ENCODE measurements at regions not wholly inside any gene's neighbourhood (a gene's known extent, or its start where the extent isn't known, plus 50 kb on each side); places are given as distances from the start of the nearest gene placed in this dataset.

DNA sequence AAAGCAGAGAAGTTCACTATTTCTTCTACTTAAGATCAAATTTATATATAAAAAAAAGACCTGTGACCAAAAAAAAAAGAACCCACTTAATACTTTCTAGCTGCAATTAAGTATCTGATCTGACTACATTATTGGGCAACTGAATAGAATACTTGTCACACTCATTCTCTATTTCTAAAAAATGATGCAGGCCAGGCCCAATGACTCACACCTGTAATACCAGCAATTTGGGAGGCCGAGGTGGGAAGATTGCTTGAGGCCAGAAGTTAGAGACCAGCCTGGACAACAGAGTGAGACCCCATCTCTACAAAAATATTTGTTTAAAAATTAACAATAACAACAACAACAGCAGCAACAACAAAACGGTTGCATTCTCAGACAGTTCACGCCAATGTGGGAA lies 108.8 kb upstream of the BMP2K start:
- no peak overlapping the region for H3K4me3 ChIP-seq (replicated peaks; ENCODE audit: insufficient read depth, low read length)

GRCh38 chr4:78667764-78668163 lies 108.4 kb upstream of the BMP2K start:
- Histone ChIP-seq H3K27me3 (ENCODE audit: insufficient read depth, poor library complexity, severe bottlenecking) (no peaks in the 10 kb centered on the region), H3K4me3 (replicated peaks; ENCODE audit: insufficient read depth, low read length) (no peak overlapping the region), H3K27ac (replicated peaks) (peak overlapping the region; percentile 55)
- DNase-seq (ENCODE audit: low read depth in 1 of 2, low spot score in 1 of 2) = peak in 1 of 2 experiments; percentile 29
- TF ChIP-seq SPI1 (IDR thresholded peaks at IDR 0.05; ENCODE audit: borderline replicate concordance, low read depth) (peak; percentile 79), GABPA (IDR thresholded peaks at IDR 0.05; ENCODE audit: low read depth) (no peak)

More for the DNA sequence above, 108.8 kb upstream of the BMP2K start:
- DNase-seq (ENCODE audit: low read depth in 1 of 2, low spot score in 1 of 2) = peak in 1 of 2 experiments; percentile 61
- H3K27ac ChIP-seq (replicated peaks) = peak overlapping the region; percentile 55
- TF ChIP-seq POLR2AphosphoS5 (IDR thresholded peaks at IDR 0.05; ENCODE audit: low read depth) (no peak), CTCF (IDR thresholded peaks at IDR 0.05; ENCODE audit: insufficient read depth, low read length) (no peak), GABPA (IDR thresholded peaks at IDR 0.05; ENCODE audit: low read depth) (no peak), REST (IDR thresholded peaks at IDR 0.05; ENCODE audit: insufficient replicate concordance, low read depth) (no peak), SPI1 (IDR thresholded peaks at IDR 0.05; ENCODE audit: borderline replicate concordance, low read depth) (no peak)
- H3K27me3 ChIP-seq (ENCODE audit: insufficient read depth, poor library complexity, severe bottlenecking) = no peaks in the 10 kb centered on the region

GRCh38 chr4:78669453-78669852 lies 106.7 kb upstream of the BMP2K start:
- TF ChIP-seq POLR2AphosphoS5 (IDR thresholded peaks at IDR 0.05; ENCODE audit: low read depth) (no peak), REST (IDR thresholded peaks at IDR 0.05; ENCODE audit: insufficient replicate concordance, low read depth) (no peak), GABPA (IDR thresholded peaks at IDR 0.05; ENCODE audit: low read depth) (no peak), SPI1 (IDR thresholded peaks at IDR 0.05; ENCODE audit: borderline replicate concordance, low read depth) (no peak), CTCF (IDR thresholded peaks at IDR 0.05; ENCODE audit: insufficient read depth, low read length) (peak; percentile 14)
- Histone ChIP-seq H3K4me3 (replicated peaks; ENCODE audit: insufficient read depth, low read length) (no peak overlapping the region), H3K27me3 (ENCODE audit: insufficient read depth, poor library complexity, severe bottlenecking) (no peaks in the 10 kb centered on the region), H3K27ac (replicated peaks) (no peak overlapping the region)
- no peak for DNase-seq (ENCODE audit: low read depth in 1 of 2, low spot score in 1 of 2)

GRCh38 chr4:78671903-78672815 lies 104.0 kb upstream of the BMP2K start:
- no peaks in the 10 kb centered on the region for H3K27me3 ChIP-seq (ENCODE audit: insufficient read depth, poor library complexity, severe bottlenecking)
- DNase-seq (ENCODE audit: low read depth in 1 of 2, low spot score in 1 of 2) = no peak
- no peak overlapping the region for H3K27ac ChIP-seq (replicated peaks)
- no peak overlapping the region for H3K4me3 ChIP-seq (replicated peaks; ENCODE audit: insufficient read depth, low read length)
- TF ChIP-seq POLR2AphosphoS5 (IDR thresholded peaks at IDR 0.05; ENCODE audit: low read depth) = no peak
- TF ChIP-seq CTCF (IDR thresholded peaks at IDR 0.05; ENCODE audit: insufficient read depth, low read length) = no peak
- no peak for TF ChIP-seq GABPA (IDR thresholded peaks at IDR 0.05; ENCODE audit: low read depth)
- TF ChIP-seq SPI1 (IDR thresholded peaks at IDR 0.05; ENCODE audit: borderline replicate concordance, low read depth) = no peak
- no peak for TF ChIP-seq REST (IDR thresholded peaks at IDR 0.05; ENCODE audit: insufficient replicate concordance, low read depth)
